GM12872 (cell line): ENCODE measurements at regions not wholly inside any gene's neighbourhood (a gene's known extent, or its start where the extent isn't known, plus 50 kb on each side); places are given as distances from the start of the nearest gene placed in this dataset.

ENCODE experiments used
- CTCF ChIP-seq: IDR thresholded peaks from 3 replicates; pipeline ENCODE4 v1.5.1; 2011; ENCODE audit warnings: low read depth, mild to moderate bottlenecking, low read length, moderate library complexity; ENCODE audit not compliant: insufficient read depth

GRCh38 chr16:11462036-11462435 is 116.8 kb downstream of the RMI2 start:
- TF ChIP-seq CTCF: no peak

- TF ChIP-seq CTCF: no peak
Measured at GRCh38 chr16:11462861-11463260, 117.6 kb downstream of the RMI2 start.

GRCh38 chr16:11464241-11464640 is 119.0 kb downstream of the RMI2 start:
- TF ChIP-seq CTCF: no peak

- no peak for TF ChIP-seq CTCF
Measured at GRCh38 chr16:11465675-11466074, 120.4 kb downstream of the RMI2 start.

- no peak for TF ChIP-seq CTCF
Measured at GRCh38 chr16:11470676-11471415, 115.9 kb downstream of the LITAF start.

- TF ChIP-seq CTCF: no peak
Measured at GRCh38 chr16:11471548-11471947, 115.2 kb downstream of the LITAF start.

GRCh38 chr16:11472410-11472809 is 114.3 kb downstream of the LITAF start:
- no peak for TF ChIP-seq CTCF
